22Rv1 (cell line): ENCODE measurements at regions not wholly inside any gene's neighbourhood (a gene's known extent, or its start where the extent isn't known, plus 50 kb on each side); places are given as distances from the start of the nearest gene placed in this dataset.

Source experiments
- ZFX ChIP-seq: fragments of 450-650 bp; IDR thresholded peaks from 2 replicates; pipeline ENCODE4 v1.6.1; 2017; ENCODE audit warnings: antibody characterized with exemption, borderline replicate concordance
- TF ChIP-seq, protein P1 (sequence below): fragments of 450-650 bp; IDR thresholded peaks from 2 replicates; pipeline ENCODE4 v1.5.1; 2017; ENCODE audit warnings: mild to moderate bottlenecking

DNA sequence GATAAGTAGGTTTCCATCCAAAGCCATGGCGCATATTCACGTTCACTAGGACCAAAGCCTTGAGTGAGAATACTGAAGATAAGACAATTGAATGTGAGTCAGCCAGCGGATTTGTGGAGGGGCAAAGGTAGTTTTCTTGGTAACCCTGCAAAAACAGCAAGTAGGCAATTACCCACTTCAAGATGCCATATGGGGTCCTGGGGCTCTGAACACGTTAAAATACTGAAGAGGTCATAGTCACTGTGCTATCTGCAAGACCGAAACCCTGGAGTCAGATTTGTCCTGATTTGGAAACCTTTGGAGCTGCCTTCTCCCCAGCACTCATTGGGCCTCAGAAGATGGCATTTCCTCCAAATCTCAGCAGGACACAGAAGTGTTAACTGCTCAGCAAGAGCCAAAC lies 646.9 kb upstream of the LMCD1 start:
- TF ChIP-seq, protein P1, sequence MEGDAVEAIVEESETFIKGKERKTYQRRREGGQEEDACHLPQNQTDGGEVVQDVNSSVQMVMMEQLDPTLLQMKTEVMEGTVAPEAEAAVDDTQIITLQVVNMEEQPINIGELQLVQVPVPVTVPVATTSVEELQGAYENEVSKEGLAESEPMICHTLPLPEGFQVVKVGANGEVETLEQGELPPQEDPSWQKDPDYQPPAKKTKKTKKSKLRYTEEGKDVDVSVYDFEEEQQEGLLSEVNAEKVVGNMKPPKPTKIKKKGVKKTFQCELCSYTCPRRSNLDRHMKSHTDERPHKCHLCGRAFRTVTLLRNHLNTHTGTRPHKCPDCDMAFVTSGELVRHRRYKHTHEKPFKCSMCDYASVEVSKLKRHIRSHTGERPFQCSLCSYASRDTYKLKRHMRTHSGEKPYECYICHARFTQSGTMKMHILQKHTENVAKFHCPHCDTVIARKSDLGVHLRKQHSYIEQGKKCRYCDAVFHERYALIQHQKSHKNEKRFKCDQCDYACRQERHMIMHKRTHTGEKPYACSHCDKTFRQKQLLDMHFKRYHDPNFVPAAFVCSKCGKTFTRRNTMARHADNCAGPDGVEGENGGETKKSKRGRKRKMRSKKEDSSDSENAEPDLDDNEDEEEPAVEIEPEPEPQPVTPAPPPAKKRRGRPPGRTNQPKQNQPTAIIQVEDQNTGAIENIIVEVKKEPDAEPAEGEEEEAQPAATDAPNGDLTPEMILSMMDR = no peak
- no peak for TF ChIP-seq ZFX
